ENCODE measurements at regions not wholly inside any gene's neighbourhood (a gene's known extent, or its start where the extent isn't known, plus 50 kb on each side); places are given as distances from the start of the nearest gene placed in this dataset.
"Not testable (repeated sequence)": the region's sequence is repeated elsewhere in the genome, so short reads cannot be mapped to it uniquely, and the experiment has no call there.

- no peak for DNase-seq (ENCODE audit: low read depth in 2 of 2)
Measured at GRCh38 chr10:108352771-108353170, 1188.3 kb upstream of the SORCS1 start.

- no peak for DNase-seq (ENCODE audit: low read depth in 2 of 2)
Measured at GRCh38 chr10:108348215-108348614, 1183.7 kb upstream of the SORCS1 start.

GRCh38 chr10:108346066-108346465 is 1181.6 kb upstream of the SORCS1 start:
- no peak for DNase-seq (ENCODE audit: low read depth in 2 of 2)

GRCh38 chr10:108338146-108338545 is 1173.6 kb upstream of the SORCS1 start:
- no peak for DNase-seq (ENCODE audit: low read depth in 2 of 2)

GRCh38 chr10:108336836-108337235 is 1172.3 kb upstream of the SORCS1 start:
- no peak for DNase-seq (ENCODE audit: low read depth in 2 of 2)

- no peak for DNase-seq (ENCODE audit: low read depth in 2 of 2)
Measured at GRCh38 chr10:108327706-108328105, 1163.2 kb upstream of the SORCS1 start.

- DNase-seq (ENCODE audit: low read depth in 2 of 2): no peak
Measured at GRCh38 chr10:108323274-108323798, 1158.8 kb upstream of the SORCS1 start.

- DNase-seq (ENCODE audit: low read depth in 2 of 2): no peak
Measured at GRCh38 chr10:108319434-108320222, 1155.1 kb upstream of the SORCS1 start.

- not testable (repeated sequence) for DNase-seq (ENCODE audit: low read depth in 2 of 2)
Measured at GRCh38 chr10:108315636-108316035, 1151.1 kb upstream of the SORCS1 start.

GRCh38 chr10:108307925-108308312 is 1143.4 kb upstream of the SORCS1 start:
- DNase-seq (ENCODE audit: low read depth in 2 of 2): no peak

- DNase-seq (ENCODE audit: low read depth in 2 of 2): no peak
Measured at GRCh38 chr10:108307250-108307924, 1142.9 kb upstream of the SORCS1 start.

- no peak for DNase-seq (ENCODE audit: low read depth in 2 of 2)
Measured at GRCh38 chr10:108303149-108303548, 1138.6 kb upstream of the SORCS1 start.

- no peak for DNase-seq (ENCODE audit: low read depth in 2 of 2)
Measured at GRCh38 chr10:108301002-108301401, 1136.5 kb upstream of the SORCS1 start.

GRCh38 chr10:108290823-108291222 is 1126.3 kb upstream of the SORCS1 start:
- DNase-seq (ENCODE audit: low read depth in 2 of 2): no peak

- DNase-seq (ENCODE audit: low read depth in 2 of 2): no peak
Measured at GRCh38 chr10:108275895-108276685, 1111.6 kb upstream of the SORCS1 start.

- no peak for DNase-seq (ENCODE audit: low read depth in 2 of 2)
Measured at GRCh38 chr10:108260383-108260906, 1095.9 kb upstream of the SORCS1 start.

GRCh38 chr10:108254089-108254488 is 1089.6 kb upstream of the SORCS1 start:
- DNase-seq (ENCODE audit: low read depth in 2 of 2): no peak

- DNase-seq (ENCODE audit: low read depth in 2 of 2): no peak
Measured at GRCh38 chr10:108252771-108253170, 1088.3 kb upstream of the SORCS1 start.

- no peak for DNase-seq (ENCODE audit: low read depth in 2 of 2)
Measured at GRCh38 chr10:108250936-108251620, 1086.6 kb upstream of the SORCS1 start.

- DNase-seq (ENCODE audit: low read depth in 2 of 2): no peak
Measured at GRCh38 chr10:108249940-108250339, 1085.4 kb upstream of the SORCS1 start.

- DNase-seq (ENCODE audit: low read depth in 2 of 2): no peak
Measured at GRCh38 chr10:108244443-108245228, 1080.1 kb upstream of the SORCS1 start.
